Activated CD8-positive, alpha-beta memory T cell treated with anti-CD3 and anti-CD28 coated beads, Interleukin-2, amount 10 ng/mL, durations not matched to agents 7 days and 5 days (primary cell): ENCODE measurements at regions not wholly inside any gene's neighbourhood (a gene's known extent, or its start where the extent isn't known, plus 50 kb on each side); places are given as distances from the start of the nearest gene placed in this dataset.

Source experiments
- ATAC-seq: fragments of 150-1000 bp; cut with Tn5 transposase; one replicate; pipeline ENCODE4 v1.10.0; 2021; ENCODE audit warnings: moderate library complexity
- CTCF ChIA-PET: fragments of 350-600 bp; sonication (Branson Sonifier 250); formaldehyde crosslinking; loops from one replicate; lab custom pipeline; 2021; ENCODE audit warnings: antibody characterized with exemption; lab: Charles Lee
- DNase-seq: peaks from one replicate; pipeline ENCODE4 v3.0.0-alpha.2; 2020
- H3K27ac Mint-ChIP-seq: one replicate; pipeline ENCODE4 v1.8.0; 2021; ENCODE audit warnings: mild to moderate bottlenecking, mixed read lengths
- H3K27me3 Mint-ChIP-seq: one replicate; pipeline ENCODE4 v1.8.0; 2021; ENCODE audit warnings: mixed read lengths
- H3K36me3 Mint-ChIP-seq: one replicate; pipeline ENCODE4 v1.8.0; 2021; ENCODE audit warnings: mild to moderate bottlenecking, mixed read lengths
- H3K4me1 Mint-ChIP-seq: one replicate; pipeline ENCODE4 v1.8.0; 2021; ENCODE audit warnings: mixed read lengths
- H3K4me3 Mint-ChIP-seq: one replicate; pipeline ENCODE4 v1.8.0; 2021; ENCODE audit warnings: mild to moderate bottlenecking, moderate library complexity, mixed read lengths
- H3K9me3 Mint-ChIP-seq: one replicate; pipeline ENCODE4 v1.8.0; 2022; ENCODE audit warnings: low read depth, mixed read lengths

- DNase-seq: no peak
- Mint-ChIP-seq H3K4me1 (no peaks in the 10 kb centered on the region), H3K27ac (no peak overlapping the region), H3K27me3 (peaks cover 26% of the 10 kb centered on the region), H3K4me3 (no peak overlapping the region), H3K9me3 (no peaks in the 10 kb centered on the region), H3K36me3 (no peaks in the 10 kb centered on the region)
- CTCF ChIA-PET: interaction anchor here (0.7 to 1.3 kb wide), 4 partner anchors 8 to 541 kb away, joined by 3 read pairs; no protein-coding TSS in a partner anchor
- no peak for ATAC-seq
Observed at GRCh38 chr4:38189445-38189844, 229.2 kb downstream of the PTTG2 start.

- H3K27ac Mint-ChIP-seq: no peak overlapping the region
- H3K9me3 Mint-ChIP-seq: no peaks in the 10 kb centered on the region
- peaks cover 28% of the 10 kb centered on the region for H3K27me3 Mint-ChIP-seq
- DNase-seq (no peak), ATAC-seq (no peak)
- H3K4me1 Mint-ChIP-seq: no peaks in the 10 kb centered on the region
- H3K36me3 Mint-ChIP-seq: no peaks in the 10 kb centered on the region
- CTCF ChIA-PET: interaction anchor here (1.1 kb wide), 1 partner anchor 139 kb away, joined by 3 read pairs; no protein-coding TSS in a partner anchor
- no peak overlapping the region for H3K4me3 Mint-ChIP-seq
Observed at GRCh38 chr4:38190717-38191178, 230.6 kb downstream of the PTTG2 start.

GRCh38 chr4:38192516-38192915, 232.3 kb downstream of the PTTG2 start:
- no peaks in the 10 kb centered on the region for H3K4me1 Mint-ChIP-seq
- peaks cover 24% of the 10 kb centered on the region for H3K27me3 Mint-ChIP-seq
- no peaks in the 10 kb centered on the region for H3K9me3 Mint-ChIP-seq
- no peaks in the 10 kb centered on the region for H3K36me3 Mint-ChIP-seq
- DNase-seq (no peak), ATAC-seq (no peak)
- CTCF ChIA-PET: interaction anchor here (1.7 kb wide), 2 partner anchors 8 to 127 kb away, joined by 3 to 5 read pairs; no protein-coding TSS in a partner anchor
- no peak overlapping the region for H3K4me3 Mint-ChIP-seq
- H3K27ac Mint-ChIP-seq: no peak overlapping the region

- no peaks in the 10 kb centered on the region for H3K4me1 Mint-ChIP-seq
- no peaks in the 10 kb centered on the region for H3K36me3 Mint-ChIP-seq
- DNase-seq (no peak), ATAC-seq (no peak)
- peaks cover 24% of the 10 kb centered on the region for H3K27me3 Mint-ChIP-seq
- CTCF ChIA-PET: interaction anchor here (1.2 to 1.7 kb wide), 3 partner anchors 9 to 126 kb away, joined by 3 to 5 read pairs (median 5); no protein-coding TSS in a partner anchor
- no peaks in the 10 kb centered on the region for H3K9me3 Mint-ChIP-seq
- no peak overlapping the region for H3K27ac Mint-ChIP-seq
- H3K4me3 Mint-ChIP-seq: no peak overlapping the region
Observed at GRCh38 chr4:38193236-38193863, 233.2 kb downstream of the PTTG2 start.

- CTCF ChIA-PET: interaction anchor here (1.1 to 1.7 kb wide), 3 partner anchors 15 to 481 kb away, joined by 3 to 5 read pairs (median 5); no protein-coding TSS in a partner anchor
- Mint-ChIP-seq H3K27ac (no peak overlapping the region), H3K9me3 (no peaks in the 10 kb centered on the region), H3K36me3 (no peaks in the 10 kb centered on the region), H3K4me1 (no peaks in the 10 kb centered on the region), H3K4me3 (no peak overlapping the region), H3K27me3 (peaks cover 24% of the 10 kb centered on the region)
- no peak for ATAC-seq
- DNase-seq: no peak
Observed at GRCh38 chr4:38194047-38194602, 233.9 kb downstream of the PTTG2 start.

- CTCF ChIA-PET: interaction anchor here (1.1 kb wide), 1 partner anchor 480 kb away, joined by 3 read pairs; no protein-coding TSS in a partner anchor
- ATAC-seq (no peak), DNase-seq (no peak)
- Mint-ChIP-seq H3K27me3 (peaks cover 20% of the 10 kb centered on the region), H3K4me1 (no peaks in the 10 kb centered on the region), H3K4me3 (no peak overlapping the region), H3K27ac (no peak overlapping the region), H3K9me3 (no peaks in the 10 kb centered on the region), H3K36me3 (no peaks in the 10 kb centered on the region)
Observed at GRCh38 chr4:38195486-38195885, 235.3 kb downstream of the PTTG2 start.

GRCh38 chr4:38195911-38196310, 235.7 kb downstream of the PTTG2 start:
- H3K27ac Mint-ChIP-seq: no peak overlapping the region
- CTCF ChIA-PET: no interaction called here
- no peaks in the 10 kb centered on the region for H3K4me1 Mint-ChIP-seq
- H3K9me3 Mint-ChIP-seq: no peaks in the 10 kb centered on the region
- peaks cover 19% of the 10 kb centered on the region for H3K27me3 Mint-ChIP-seq
- no peak for ATAC-seq
- no peak for DNase-seq
- H3K36me3 Mint-ChIP-seq: no peaks in the 10 kb centered on the region
- H3K4me3 Mint-ChIP-seq: no peak overlapping the region

- DNase-seq (no peak), ATAC-seq (no peak)
- H3K4me1 Mint-ChIP-seq: no peaks in the 10 kb centered on the region
- CTCF ChIA-PET: interaction anchor here (3.5 kb wide), 1 partner anchor 22 kb away, joined by 11 read pairs; no protein-coding TSS in a partner anchor
- H3K4me3 Mint-ChIP-seq: no peak overlapping the region
- no peaks in the 10 kb centered on the region for H3K36me3 Mint-ChIP-seq
- H3K27me3 Mint-ChIP-seq: no peaks in the 10 kb centered on the region
- no peak overlapping the region for H3K27ac Mint-ChIP-seq
- no peaks in the 10 kb centered on the region for H3K9me3 Mint-ChIP-seq
Observed at GRCh38 chr4:38202242-38202641, 242.0 kb downstream of the PTTG2 start.

- H3K36me3 Mint-ChIP-seq: no peaks in the 10 kb centered on the region
- no peak overlapping the region for H3K4me3 Mint-ChIP-seq
- no peak overlapping the region for H3K27ac Mint-ChIP-seq
- CTCF ChIA-PET: interaction anchor here (3.5 kb wide), 1 partner anchor 23 kb away, joined by 11 read pairs; no protein-coding TSS in a partner anchor
- no peaks in the 10 kb centered on the region for H3K27me3 Mint-ChIP-seq
- DNase-seq: no peak
- ATAC-seq: no peak
- no peaks in the 10 kb centered on the region for H3K4me1 Mint-ChIP-seq
- no peaks in the 10 kb centered on the region for H3K9me3 Mint-ChIP-seq
Observed at GRCh38 chr4:38203609-38204008, 243.4 kb downstream of the PTTG2 start.

GRCh38 chr4:38204339-38205035, 244.3 kb downstream of the PTTG2 start:
- Mint-ChIP-seq H3K36me3 (no peaks in the 10 kb centered on the region), H3K4me1 (no peaks in the 10 kb centered on the region), H3K27ac (no peak overlapping the region), H3K4me3 (no peak overlapping the region), H3K9me3 (no peaks in the 10 kb centered on the region), H3K27me3 (no peaks in the 10 kb centered on the region)
- DNase-seq: no peak
- CTCF ChIA-PET: interaction anchor here (3.5 kb wide), 1 partner anchor 24 kb away, joined by 11 read pairs; no protein-coding TSS in a partner anchor
- no peak for ATAC-seq

GRCh38 chr4:38205261-38205660, 245.1 kb downstream of the PTTG2 start:
- no peaks in the 10 kb centered on the region for H3K4me1 Mint-ChIP-seq
- H3K4me3 Mint-ChIP-seq: no peak overlapping the region
- H3K27me3 Mint-ChIP-seq: no peaks in the 10 kb centered on the region
- H3K27ac Mint-ChIP-seq: no peak overlapping the region
- no peaks in the 10 kb centered on the region for H3K9me3 Mint-ChIP-seq
- no peak for ATAC-seq
- no peak for DNase-seq
- no peaks in the 10 kb centered on the region for H3K36me3 Mint-ChIP-seq
- CTCF ChIA-PET: interaction anchor here (3.5 kb wide), 1 partner anchor 25 kb away, joined by 11 read pairs; no protein-coding TSS in a partner anchor

GRCh38 chr4:38207110-38207457, 246.9 kb downstream of the PTTG2 start:
- Mint-ChIP-seq H3K27ac (no peak overlapping the region), H3K36me3 (no peaks in the 10 kb centered on the region)

GRCh38 chr4:38209654-38210053, 249.5 kb downstream of the PTTG2 start:
- ATAC-seq (no peak), DNase-seq (no peak)
- Mint-ChIP-seq H3K36me3 (no peaks in the 10 kb centered on the region), H3K27me3 (peaks cover 3% of the 10 kb centered on the region), H3K9me3 (no peaks in the 10 kb centered on the region), H3K27ac (no peak overlapping the region), H3K4me3 (no peak overlapping the region), H3K4me1 (no peaks in the 10 kb centered on the region)
- CTCF ChIA-PET: interaction anchor here (1.0 to 1.6 kb wide), 2 partner anchors 30 to 550 kb away, joined by 3 read pairs; no protein-coding TSS in a partner anchor

More at GRCh38 chr4:38207110-38207457, 246.9 kb downstream of the PTTG2 start:
- CTCF ChIA-PET: no interaction called here
- no peaks in the 10 kb centered on the region for H3K4me1 Mint-ChIP-seq
- no peak overlapping the region for H3K4me3 Mint-ChIP-seq
- no peaks in the 10 kb centered on the region for H3K27me3 Mint-ChIP-seq
- no peak for ATAC-seq
- no peak for DNase-seq
- no peaks in the 10 kb centered on the region for H3K9me3 Mint-ChIP-seq
